AG04450 (cell line): ENCODE measurements at regions not wholly inside any gene's neighbourhood (a gene's known extent, or its start where the extent isn't known, plus 50 kb on each side); places are given as distances from the start of the nearest gene placed in this dataset.

Experiments used
- CTCF ChIA-PET: fragments of 300-600, 350-600 bp; formaldehyde crosslinking; extraction: SDS; loops from one replicate; lab custom pipeline; 2022; ENCODE audit warnings: antibody characterized with exemption, inconsistent platforms; lab: Charles Lee
- POLR2A ChIA-PET: fragments of 350-600 bp; formaldehyde crosslinking; extraction: SDS; loops from one replicate; lab custom pipeline; 2021; ENCODE audit warnings: antibody characterized with exemption, inconsistent platforms; lab: Yijun Ruan, JAX
- DNase-seq: peaks from one replicate; pipeline ENCODE4 v3.0.0-alpha.2; 2011; ENCODE audit warnings: low read depth, low spot score
- H3K27ac ChIP-seq: one replicate; pipeline ENCODE4 v1.5.1; 2012; ENCODE audit warnings: low read depth, low read length, control low read depth
- H3K27me3 ChIP-seq: one replicate; pipeline ENCODE4 v1.6.0; 2012; ENCODE audit warnings: low read length; ENCODE audit not compliant: control insufficient read depth, insufficient read depth
- H3K4me3 ChIP-seq: 2 replicates; pipeline ENCODE4 v1.5.1; 2011; ENCODE audit warnings: mild to moderate bottlenecking, low read depth, low read length, control low read depth
- H3K9me3 ChIP-seq: 2 replicates; pipeline ENCODE4 v1.5.1; 2012; ENCODE audit warnings: low read length; ENCODE audit not compliant: control insufficient read depth, insufficient read depth
- TF ChIP-seq, protein P1 (sequence below): IDR thresholded peaks from 2 replicates; pipeline ENCODE4 v1.5.1; 2011; ENCODE audit warnings: low read depth, low read length, control low read depth, inconsistent platforms

DNA sequence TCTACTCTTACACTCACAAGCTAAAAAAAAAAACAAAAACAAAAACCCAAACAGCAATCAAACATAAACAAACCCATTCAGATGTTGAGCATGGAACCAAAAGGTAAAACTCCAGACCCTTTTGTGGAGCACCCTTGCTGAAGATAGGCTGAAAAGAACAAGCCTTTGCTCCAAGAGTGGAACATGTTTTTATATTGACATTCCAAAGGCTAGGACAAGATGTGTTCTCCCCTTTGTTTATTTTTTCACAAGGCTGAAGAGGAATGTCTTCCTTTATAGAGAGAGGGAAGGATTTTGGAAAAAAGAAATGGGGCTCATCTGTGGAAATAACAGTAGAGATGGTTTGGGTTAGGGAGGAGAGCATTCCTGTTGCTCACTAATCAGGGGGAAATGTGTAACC lies 87.2 kb upstream of the ELMO1 start:
- POLR2A ChIA-PET = no interaction called here
- no peaks in the 10 kb centered on the region for H3K27me3 ChIP-seq
- DNase-seq = no peak
- no peak overlapping the region for H3K4me3 ChIP-seq
- TF ChIP-seq, protein P1, sequence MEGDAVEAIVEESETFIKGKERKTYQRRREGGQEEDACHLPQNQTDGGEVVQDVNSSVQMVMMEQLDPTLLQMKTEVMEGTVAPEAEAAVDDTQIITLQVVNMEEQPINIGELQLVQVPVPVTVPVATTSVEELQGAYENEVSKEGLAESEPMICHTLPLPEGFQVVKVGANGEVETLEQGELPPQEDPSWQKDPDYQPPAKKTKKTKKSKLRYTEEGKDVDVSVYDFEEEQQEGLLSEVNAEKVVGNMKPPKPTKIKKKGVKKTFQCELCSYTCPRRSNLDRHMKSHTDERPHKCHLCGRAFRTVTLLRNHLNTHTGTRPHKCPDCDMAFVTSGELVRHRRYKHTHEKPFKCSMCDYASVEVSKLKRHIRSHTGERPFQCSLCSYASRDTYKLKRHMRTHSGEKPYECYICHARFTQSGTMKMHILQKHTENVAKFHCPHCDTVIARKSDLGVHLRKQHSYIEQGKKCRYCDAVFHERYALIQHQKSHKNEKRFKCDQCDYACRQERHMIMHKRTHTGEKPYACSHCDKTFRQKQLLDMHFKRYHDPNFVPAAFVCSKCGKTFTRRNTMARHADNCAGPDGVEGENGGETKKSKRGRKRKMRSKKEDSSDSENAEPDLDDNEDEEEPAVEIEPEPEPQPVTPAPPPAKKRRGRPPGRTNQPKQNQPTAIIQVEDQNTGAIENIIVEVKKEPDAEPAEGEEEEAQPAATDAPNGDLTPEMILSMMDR = no peak
- peaks cover 21% of the 10 kb centered on the region for H3K9me3 ChIP-seq
- CTCF ChIA-PET = no interaction called here
- no peak overlapping the region for H3K27ac ChIP-seq

DNA sequence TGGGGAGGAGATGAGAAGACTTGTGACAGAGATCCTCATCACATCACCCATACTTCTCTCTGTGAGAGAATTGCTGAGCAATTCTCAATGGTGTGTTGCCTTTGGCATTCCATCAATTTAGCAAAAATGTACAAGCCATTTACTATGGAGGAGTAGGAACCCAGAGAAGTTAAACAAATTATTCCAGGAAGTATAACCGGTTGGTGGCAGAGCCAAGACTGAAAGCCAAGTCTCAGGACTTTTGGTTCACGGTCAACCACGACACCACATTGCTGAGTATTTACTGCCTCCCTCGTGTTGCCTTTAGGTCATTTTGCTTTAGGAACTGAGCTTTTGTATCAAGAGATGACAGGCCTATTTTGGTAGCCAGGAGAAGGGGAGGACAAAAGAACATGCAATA lies 88.0 kb upstream of the ELMO1 start:
- Histone ChIP-seq H3K27ac (no peak overlapping the region), H3K27me3 (no peaks in the 10 kb centered on the region), H3K4me3 (no peak overlapping the region), H3K9me3 (peaks cover 26% of the 10 kb centered on the region)
- CTCF ChIA-PET = no interaction called here
- no peak for DNase-seq
- TF ChIP-seq, protein P1 = no peak
- POLR2A ChIA-PET = no interaction called here

DNA sequence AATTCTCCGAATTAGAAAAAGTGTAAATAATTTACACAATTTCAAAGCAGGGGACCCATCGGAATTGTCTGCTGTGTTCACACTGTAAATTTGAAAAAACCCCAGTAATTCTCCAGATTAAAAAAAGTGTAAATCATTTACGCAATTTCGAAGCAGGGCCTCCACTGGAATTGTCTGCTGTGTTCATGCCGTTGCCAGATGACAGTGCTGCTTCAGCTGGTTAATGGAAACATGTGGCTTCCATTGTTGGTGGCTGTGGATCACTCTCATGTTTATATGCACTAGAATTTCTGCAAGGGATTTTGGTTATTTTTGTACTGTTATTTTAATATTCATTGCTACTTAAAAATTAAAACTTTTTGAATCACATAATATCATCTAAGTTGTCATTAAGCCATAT lies 88.8 kb upstream of the ELMO1 start:
- Histone ChIP-seq H3K9me3 (peaks cover 26% of the 10 kb centered on the region), H3K4me3 (no peak overlapping the region), H3K27me3 (no peaks in the 10 kb centered on the region), H3K27ac (no peak overlapping the region)
- POLR2A ChIA-PET = no interaction called here
- no peak for DNase-seq
- TF ChIP-seq, protein P1 = no peak
- CTCF ChIA-PET = no interaction called here

DNA sequence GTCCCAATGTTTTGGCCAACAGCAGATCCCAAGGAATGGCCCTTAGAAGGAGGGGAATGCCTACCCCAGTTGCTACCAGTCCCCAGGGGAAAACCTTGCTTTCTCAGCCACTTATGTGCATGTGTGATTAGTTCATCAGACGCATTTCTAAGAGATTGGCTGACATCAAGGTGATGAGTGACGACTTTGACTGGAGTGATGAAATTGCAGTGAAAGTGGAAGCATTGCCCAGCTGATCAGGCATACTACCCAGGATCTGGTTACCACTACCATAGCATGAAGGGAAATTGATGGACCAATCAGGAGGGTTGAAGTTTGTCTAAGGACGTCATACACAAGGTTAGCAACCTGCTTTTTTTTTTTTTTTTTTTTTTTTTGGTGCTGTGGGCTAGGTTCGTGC lies 90.3 kb upstream of the ELMO1 start:
- H3K4me3 ChIP-seq = no peak overlapping the region
- no peaks in the 10 kb centered on the region for H3K27me3 ChIP-seq
- ChIA-PET POLR2A (no interaction called here), CTCF (interaction anchor here (0.7 kb wide), 1 partner anchor 374 kb away, joined by 6 read pairs; no protein-coding TSS in a partner anchor)
- TF ChIP-seq, protein P1 = no peak
- peaks cover 23% of the 10 kb centered on the region for H3K9me3 ChIP-seq
- no peak for DNase-seq
- no peak overlapping the region for H3K27ac ChIP-seq

DNA sequence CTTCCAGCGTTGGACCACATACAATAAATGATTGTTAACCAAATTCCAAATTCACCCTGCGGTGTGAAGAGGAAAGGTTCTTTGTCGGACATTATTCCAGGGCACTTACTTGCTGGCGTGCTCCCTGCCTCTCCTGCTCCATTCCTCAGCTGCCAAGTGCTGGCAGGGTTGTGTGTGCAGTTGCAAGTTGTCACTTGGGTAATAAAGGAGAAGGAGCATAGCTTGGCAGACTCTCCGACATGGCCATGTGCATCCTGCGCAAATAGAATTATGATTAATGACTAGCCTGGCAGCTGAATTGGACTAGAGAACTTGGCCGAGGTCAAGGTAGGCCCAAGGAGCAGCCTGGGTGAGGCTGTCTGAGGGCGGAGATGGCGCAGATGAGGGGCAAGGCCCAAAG lies 92.3 kb upstream of the ELMO1 start:
- no peaks in the 10 kb centered on the region for H3K27me3 ChIP-seq
- H3K27ac ChIP-seq = no peak overlapping the region
- TF ChIP-seq, protein P1 = no peak
- CTCF ChIA-PET = no interaction called here
- POLR2A ChIA-PET = no interaction called here
- H3K9me3 ChIP-seq = peaks cover 24% of the 10 kb centered on the region
- no peak for DNase-seq
- H3K4me3 ChIP-seq = no peak overlapping the region
